ENCODE measurements at regions not wholly inside any gene's neighbourhood (a gene's known extent, or its start where the extent isn't known, plus 50 kb on each side); places are given as distances from the start of the nearest gene placed in this dataset.

DNA sequence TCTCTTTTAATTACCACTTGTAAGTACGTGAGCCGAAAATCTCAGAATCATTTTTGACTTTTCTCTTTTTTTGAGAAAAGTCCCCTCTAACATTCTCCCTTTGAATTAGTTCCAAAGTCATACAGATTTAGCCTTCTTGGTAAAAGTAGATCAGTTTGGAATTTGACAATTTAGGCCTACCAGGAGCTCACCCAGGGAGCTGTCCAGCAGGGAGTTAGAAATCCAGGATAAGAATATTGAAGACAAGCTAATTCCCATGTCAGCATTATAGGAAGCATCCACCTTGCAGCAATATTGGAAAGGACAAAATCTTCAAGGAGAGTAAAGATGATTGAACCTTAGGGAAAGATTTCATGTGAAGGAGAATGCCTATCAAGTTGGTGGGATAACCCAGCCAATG is 352.2 kb upstream of the CPEB2 start:
- Histone ChIP-seq H3K9me3 (no peaks in the 10 kb centered on the region), H3K4me3 (ENCODE audit: low read depth, low read length) (no peak overlapping the region), H3K4me1 (no peaks in the 10 kb centered on the region), H3K36me3 (no peaks in the 10 kb centered on the region), H3K27me3 (no peaks in the 10 kb centered on the region)
- no peak for DNase-seq
- TF ChIP-seq, protein P1, sequence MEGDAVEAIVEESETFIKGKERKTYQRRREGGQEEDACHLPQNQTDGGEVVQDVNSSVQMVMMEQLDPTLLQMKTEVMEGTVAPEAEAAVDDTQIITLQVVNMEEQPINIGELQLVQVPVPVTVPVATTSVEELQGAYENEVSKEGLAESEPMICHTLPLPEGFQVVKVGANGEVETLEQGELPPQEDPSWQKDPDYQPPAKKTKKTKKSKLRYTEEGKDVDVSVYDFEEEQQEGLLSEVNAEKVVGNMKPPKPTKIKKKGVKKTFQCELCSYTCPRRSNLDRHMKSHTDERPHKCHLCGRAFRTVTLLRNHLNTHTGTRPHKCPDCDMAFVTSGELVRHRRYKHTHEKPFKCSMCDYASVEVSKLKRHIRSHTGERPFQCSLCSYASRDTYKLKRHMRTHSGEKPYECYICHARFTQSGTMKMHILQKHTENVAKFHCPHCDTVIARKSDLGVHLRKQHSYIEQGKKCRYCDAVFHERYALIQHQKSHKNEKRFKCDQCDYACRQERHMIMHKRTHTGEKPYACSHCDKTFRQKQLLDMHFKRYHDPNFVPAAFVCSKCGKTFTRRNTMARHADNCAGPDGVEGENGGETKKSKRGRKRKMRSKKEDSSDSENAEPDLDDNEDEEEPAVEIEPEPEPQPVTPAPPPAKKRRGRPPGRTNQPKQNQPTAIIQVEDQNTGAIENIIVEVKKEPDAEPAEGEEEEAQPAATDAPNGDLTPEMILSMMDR (IDR thresholded peaks at IDR 0.05; ENCODE audit: low read depth, low read length) = no peak

DNA sequence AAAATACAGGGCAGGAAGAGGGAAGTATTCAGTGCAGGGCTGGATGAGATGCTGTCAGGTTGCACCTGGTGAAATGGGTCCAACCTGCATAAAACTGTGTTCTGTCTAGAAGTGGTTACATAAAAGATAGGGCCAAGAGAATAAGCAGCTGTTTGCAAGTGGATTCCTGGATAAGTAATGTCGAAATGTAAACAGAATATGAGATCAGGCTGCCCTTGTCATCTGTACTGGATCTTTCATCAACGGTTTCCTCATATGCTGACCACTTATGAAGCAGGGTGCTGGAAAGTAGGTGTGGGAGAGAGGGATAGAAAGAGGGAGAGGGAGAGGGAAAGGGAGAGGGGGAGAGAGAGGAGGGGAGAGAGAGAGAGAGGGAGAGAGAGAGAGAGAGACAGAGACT is 349.8 kb upstream of the CPEB2 start:
- no peak for DNase-seq
- Histone ChIP-seq H3K4me3 (ENCODE audit: low read depth, low read length) (no peak overlapping the region), H3K4me1 (no peaks in the 10 kb centered on the region), H3K36me3 (no peaks in the 10 kb centered on the region), H3K27me3 (no peaks in the 10 kb centered on the region), H3K9me3 (no peaks in the 10 kb centered on the region)
- TF ChIP-seq, protein P1 (IDR thresholded peaks at IDR 0.05; ENCODE audit: low read depth, low read length) = no peak

DNA sequence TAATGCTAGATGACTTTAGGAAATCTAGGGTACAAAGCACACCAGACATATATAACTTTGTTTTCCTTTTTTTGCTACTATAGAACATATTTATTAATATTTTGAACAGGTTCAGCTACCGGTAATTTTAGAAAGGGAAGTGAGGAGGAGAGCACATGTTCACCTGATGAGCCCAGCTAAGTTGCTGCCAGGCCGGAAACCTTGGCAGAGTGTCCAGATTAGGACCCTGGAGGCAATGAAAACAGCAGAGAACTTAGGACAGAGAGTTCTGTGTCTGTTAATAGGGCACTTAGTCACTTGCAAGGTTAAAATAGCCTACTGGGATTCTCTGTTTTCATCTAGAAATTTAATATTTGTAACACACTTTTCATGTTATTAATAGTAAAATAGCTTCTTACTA is 348.9 kb upstream of the CPEB2 start:
- no peaks in the 10 kb centered on the region for H3K27me3 ChIP-seq
- no peaks in the 10 kb centered on the region for H3K4me1 ChIP-seq
- no peaks in the 10 kb centered on the region for H3K36me3 ChIP-seq
- TF ChIP-seq, protein P1 (IDR thresholded peaks at IDR 0.05; ENCODE audit: low read depth, low read length) = no peak
- no peaks in the 10 kb centered on the region for H3K9me3 ChIP-seq
- DNase-seq = no peak
- no peak overlapping the region for H3K4me3 ChIP-seq (ENCODE audit: low read depth, low read length)

DNA sequence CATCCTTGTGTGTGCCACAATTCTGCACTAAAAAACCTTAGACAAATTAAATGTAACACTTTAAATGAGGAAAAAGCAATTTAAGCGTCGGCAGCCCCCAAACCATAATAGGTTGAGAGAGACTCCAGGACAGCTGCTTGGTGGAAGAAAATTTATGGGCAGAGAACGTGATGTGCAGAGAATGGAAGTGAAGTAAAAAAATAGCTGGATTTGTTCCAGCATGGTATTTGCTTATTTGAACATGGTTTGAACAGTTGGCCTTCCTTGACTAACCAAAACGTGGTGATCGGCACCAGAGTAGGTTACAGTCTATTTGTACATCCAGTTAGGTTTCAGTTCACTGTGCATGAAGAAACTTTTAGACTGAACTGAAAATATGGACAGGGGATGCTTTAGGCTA is 343.0 kb upstream of the CPEB2 start:
- no peaks in the 10 kb centered on the region for H3K9me3 ChIP-seq
- H3K36me3 ChIP-seq = no peaks in the 10 kb centered on the region
- TF ChIP-seq, protein P1 (IDR thresholded peaks at IDR 0.05; ENCODE audit: low read depth, low read length) = no peak
- H3K27me3 ChIP-seq = no peaks in the 10 kb centered on the region
- no peak overlapping the region for H3K4me3 ChIP-seq (ENCODE audit: low read depth, low read length)
- DNase-seq = no peak
- H3K4me1 ChIP-seq = no peaks in the 10 kb centered on the region

DNA sequence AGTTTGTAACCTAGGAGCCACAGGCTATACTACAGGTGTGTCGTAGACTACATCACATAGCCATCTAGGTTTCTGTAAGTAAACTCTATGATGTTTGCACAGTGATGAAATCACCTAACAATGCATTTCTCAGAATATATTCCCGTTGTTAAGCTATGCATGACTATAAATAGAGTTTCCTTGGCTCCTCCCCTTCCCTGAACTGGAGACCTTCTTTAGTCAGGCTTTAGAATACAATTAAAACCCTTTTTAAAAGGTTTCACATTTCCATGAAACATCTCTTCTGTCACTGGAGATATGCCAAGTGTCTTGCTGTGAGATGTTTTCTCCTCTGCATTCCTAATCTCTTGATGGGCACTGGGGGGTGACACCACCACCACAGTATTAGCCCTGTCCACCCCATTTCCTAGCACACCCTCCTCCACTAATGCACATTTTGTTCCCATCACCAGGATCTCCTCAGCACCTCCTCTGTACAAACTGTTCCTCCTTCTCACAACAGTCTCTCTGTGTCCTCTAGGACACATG is 334.6 kb upstream of the CPEB2 start:
- TF ChIP-seq, protein P1 (IDR thresholded peaks at IDR 0.05; ENCODE audit: low read depth, low read length) = no peak
- H3K27me3 ChIP-seq = no peaks in the 10 kb centered on the region

DNA sequence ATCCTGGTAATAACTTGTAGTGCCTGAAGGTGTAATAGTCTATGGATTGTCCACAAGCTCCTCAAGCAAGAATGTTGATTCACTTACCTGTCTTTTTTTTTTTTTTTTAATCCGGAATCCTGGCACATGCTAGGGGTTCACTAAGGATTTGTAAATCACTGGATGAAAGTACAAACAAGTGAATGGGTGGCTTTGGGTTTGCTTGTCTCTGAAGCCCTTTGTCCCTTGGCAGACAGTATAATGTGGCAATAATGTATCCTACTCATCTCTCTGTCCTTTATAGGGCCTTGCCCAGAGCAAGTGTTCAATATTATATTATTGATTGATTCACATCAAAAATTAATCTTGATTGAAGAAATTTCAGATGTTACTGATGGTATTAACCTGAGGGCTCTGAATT is 334.0 kb upstream of the CPEB2 start:
- no peak overlapping the region for H3K4me3 ChIP-seq (ENCODE audit: low read depth, low read length)
- DNase-seq = no peak
- TF ChIP-seq, protein P1 (IDR thresholded peaks at IDR 0.05; ENCODE audit: low read depth, low read length) = no peak
- no peaks in the 10 kb centered on the region for H3K36me3 ChIP-seq
- H3K9me3 ChIP-seq = no peaks in the 10 kb centered on the region
- no peaks in the 10 kb centered on the region for H3K4me1 ChIP-seq
- no peaks in the 10 kb centered on the region for H3K27me3 ChIP-seq

More for the DNA sequence above, 334.6 kb upstream of the CPEB2 start:
- Histone ChIP-seq H3K4me1 (no peaks in the 10 kb centered on the region), H3K9me3 (no peaks in the 10 kb centered on the region), H3K4me3 (ENCODE audit: low read depth, low read length) (no peak overlapping the region), H3K36me3 (no peaks in the 10 kb centered on the region)
- no peak for DNase-seq

Measured in BE2C (cell line).